HG02798 (cell line): ENCODE measurements at regions not wholly inside any gene's neighbourhood (a gene's known extent, or its start where the extent isn't known, plus 50 kb on each side); places are given as distances from the start of the nearest gene placed in this dataset.

Source experiments
- ATAC-seq: cut with Tn5 transposase; IDR thresholded peaks from one replicate; pipeline ENCODE4 v1.9.1; 2021; ENCODE audit warnings: mild to moderate bottlenecking; ENCODE audit not compliant: unreplicated experiment, poor library complexity

DNA sequence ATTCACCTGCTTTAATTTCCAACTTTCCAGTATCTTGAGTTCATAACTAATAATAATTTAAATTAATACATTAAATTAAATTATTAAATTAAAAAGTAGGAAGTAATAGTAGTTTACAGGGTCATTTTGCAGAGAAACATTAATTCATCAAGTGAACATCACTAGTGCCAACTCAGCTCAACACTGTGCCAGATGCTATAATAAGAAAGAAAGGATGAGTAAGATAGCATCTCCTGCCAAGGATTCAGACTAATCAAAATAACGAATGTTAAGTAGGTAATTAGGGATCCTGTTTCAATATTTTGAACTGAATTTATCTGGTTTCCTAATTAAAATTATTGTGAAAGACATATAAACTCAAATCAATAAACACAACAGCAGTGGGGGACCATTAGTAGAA lies 596.7 kb downstream of the SLC6A15 start:
- ATAC-seq, result no peak

DNA sequence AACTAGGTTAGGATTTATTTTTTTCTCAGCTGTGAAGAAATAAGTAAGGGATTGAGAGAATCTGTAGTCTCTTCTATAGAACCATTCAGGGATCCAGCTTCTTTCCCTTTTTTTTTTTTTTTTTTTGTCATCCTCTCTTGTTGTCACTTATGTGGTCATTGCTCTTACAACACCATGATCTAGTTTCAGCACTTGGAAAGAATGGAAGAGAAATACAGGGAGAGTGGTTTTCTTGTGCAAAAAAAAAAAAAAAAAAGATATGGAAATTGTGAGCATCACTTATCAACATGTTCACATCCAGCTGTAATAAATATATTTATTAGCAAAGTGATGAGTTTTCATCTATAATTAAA lies 599.3 kb downstream of the SLC6A15 start:
- no peak for ATAC-seq

DNA sequence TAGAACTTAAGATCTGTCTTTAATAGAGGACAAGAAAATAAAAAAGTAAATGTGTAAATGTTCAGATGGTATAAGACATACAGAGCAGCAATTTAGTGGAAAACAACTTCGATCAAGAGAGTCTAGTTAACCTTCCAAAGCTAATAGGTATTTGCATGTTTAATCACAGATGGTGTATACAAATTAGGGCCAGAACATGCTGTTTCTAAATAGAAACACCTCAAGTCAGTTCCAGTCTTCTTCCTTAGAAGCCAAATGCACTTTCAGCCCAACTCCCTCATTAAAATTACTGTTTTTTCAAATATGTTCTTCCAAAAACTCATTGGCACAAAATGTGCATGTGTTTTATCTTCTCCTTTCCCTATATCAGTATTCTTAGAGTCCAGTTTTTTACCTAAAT lies 604.4 kb downstream of the SLC6A15 start:
- no peak for ATAC-seq

DNA sequence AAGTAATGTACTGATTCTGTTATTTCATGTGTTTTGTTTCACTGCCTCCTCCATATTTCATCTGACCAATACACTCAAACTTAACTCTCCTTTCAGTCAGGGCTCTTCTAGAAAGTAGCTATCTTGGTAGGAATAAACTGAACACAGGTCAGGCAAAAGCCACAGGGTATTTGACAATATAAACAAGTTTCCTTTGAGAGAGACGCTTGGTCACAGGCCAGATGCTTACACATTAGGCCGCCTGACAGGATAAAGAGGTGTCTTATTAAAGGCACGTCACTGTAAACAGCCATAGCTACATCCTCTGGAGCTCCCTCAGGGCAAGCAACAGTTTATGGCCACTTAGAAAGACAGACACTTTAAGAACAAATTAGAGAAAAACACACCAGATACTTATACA lies 607.5 kb downstream of the SLC6A15 start:
- no peak for ATAC-seq

DNA sequence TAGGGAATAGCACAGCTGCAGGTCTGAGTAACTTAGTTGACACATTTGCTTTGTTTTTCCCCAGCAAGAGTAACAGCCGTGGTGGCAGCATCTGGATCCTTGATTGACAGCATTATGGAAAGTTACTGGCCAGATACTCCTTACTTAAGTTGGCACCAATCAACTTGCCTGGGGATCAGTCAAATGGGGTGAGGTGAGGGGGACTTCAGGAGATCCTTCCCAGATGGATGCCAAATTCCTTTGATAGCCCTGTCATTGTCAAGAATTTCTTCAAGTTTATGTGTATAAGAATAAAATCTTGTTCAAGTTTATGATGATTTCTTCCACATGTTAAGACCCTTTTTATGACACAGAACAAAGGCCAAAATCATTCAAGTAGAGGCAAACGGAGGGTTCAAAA lies 618.4 kb downstream of the SLC6A15 start:
- no peak for ATAC-seq

DNA sequence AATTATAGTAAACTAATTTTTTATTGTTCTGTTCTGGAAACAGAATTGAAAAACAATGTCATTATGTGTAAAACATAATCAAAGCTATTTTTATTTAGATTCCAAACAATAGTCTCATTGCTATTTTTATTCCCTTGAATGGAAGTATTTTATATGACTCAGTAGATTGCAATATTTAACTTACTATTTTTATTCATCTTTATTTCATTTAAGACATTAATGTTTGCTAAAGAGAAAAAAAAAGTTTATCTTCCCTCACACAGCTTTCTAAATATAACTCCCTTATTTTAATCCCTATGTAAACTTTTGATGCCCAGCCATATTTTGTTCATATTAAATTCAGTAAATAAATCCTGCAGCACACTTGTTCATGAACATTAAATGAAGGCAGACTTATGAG lies 622.4 kb downstream of the SLC6A15 start:
- no peak for ATAC-seq

DNA sequence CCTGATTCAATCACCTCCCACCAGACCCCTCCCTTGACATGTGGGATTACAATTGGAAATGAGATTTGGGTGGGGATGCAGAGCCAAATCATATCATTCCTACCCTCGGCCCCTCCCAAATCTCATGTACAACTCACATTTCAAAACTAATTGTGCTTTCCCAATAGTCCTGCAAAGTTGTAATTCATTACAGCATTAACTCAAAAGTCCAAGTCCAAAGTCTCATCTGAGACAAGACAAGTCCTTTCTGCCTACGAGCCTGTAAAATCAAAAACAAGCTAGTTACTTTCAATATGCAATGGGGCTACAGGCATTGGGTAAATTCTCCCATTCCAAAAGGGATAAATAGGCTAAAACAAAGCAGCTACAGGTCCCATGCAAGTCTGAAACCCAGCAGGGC lies 634.6 kb downstream of the SLC6A15 start:
- ATAC-seq, result no peak

DNA sequence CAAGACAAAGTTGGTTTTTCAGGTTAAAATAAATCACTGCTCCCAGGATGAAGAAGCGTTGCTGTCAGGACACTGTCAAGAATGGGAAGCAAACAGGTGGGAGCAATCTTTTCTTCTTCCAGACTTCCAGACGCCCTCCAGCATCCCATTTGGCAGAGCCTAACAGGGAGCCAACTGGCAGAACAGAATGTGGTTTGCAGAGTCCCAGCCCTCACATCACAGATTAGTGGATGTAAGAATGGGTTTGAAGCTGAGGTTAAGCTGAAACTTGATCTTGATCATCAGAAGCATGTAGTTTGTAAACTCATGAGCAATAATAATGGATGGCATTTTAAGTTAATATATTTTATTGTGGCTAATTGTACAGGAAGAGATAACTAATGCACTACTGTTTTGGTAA lies 636.4 kb downstream of the SLC6A15 start:
- no peak for ATAC-seq

DNA sequence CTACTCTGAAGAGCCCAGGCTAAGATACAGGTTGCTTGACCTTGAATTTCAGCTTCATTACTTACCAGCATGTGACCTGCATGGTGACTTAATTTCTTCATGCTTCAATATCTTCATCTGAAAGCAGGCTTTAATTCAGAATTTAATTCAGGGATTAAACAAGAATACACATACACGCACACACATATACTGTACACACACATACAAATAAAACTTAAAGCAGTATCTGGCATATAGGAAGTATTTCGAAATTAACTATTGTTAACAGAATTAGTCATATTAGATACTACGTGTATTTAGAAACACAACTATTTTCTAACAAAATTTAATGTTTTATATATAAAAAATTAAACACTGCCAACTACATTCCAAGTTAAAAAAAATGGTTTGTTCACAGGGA lies 640.3 kb downstream of the SLC6A15 start:
- ATAC-seq, result no peak

DNA sequence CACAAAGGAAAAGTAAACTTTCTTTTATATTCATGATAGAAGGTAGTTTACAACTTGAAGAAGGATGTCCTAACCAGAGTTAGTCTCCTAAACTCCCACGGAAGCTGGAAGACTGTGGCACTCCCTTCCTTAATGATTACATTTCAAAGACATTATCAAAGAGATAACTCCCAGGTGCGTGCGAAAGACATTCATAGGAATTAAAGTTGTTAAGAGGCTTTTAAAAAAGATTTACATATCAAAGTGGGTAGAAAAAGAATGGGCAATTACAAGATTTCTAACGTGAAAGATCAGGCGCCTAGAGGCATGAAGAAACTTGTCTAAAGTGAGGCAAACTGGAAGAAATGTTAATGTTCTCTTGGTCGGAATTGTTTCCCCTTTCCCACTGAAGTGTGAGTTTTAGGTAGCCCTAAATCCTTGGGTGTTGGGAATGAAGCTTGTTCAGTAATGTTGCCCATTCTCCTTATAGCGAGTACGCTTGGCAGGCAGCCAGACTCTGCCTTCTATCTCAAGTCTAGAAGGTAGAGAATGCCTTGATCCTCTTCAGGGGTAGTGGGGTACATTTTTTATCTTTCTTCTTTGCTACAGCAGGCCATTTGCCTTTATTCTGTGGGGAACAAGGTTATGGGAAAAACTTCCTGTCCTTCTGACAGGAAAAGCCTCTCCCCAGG lies 642.0 kb downstream of the SLC6A15 start:
- ATAC-seq, result no peak

DNA sequence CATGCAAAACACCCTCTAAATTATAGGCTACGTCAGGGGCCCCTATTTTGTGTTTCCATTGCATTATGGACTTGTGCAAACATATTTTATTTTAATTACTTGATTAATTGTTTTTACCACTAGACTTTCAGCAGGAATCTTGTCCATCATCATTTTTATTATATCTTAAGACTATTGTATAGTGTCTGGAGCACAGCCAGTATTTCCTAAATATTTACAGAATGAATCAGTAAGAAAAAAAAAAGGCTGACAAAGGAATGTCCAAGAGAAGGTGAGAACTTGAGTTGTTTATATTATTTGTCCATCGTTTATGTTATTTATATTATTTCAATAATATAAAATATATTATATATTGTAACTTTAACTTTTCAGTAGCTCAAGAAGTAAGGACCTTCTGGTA lies 664.7 kb downstream of the SLC6A15 start:
- no peak for ATAC-seq

DNA sequence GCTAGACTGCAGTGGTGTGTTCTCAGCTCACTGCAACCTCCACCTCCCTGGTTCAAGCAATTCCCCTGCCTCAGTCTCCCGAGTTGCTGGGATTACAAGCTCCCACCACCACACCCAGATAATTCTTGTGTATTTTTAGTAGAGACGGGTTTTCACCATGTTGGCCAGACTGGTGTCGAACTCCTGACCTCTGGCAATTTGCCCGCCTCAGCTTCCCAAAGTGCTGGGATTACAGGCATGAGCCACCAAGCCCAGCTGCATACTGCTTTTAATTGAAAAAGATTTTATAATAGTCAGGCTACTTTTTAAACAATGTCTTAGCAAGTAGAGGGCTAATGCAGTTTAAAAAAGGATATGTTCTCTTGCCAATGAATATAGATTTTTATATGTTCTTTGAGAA lies 668.9 kb downstream of the SLC6A15 start:
- no peak for ATAC-seq

DNA sequence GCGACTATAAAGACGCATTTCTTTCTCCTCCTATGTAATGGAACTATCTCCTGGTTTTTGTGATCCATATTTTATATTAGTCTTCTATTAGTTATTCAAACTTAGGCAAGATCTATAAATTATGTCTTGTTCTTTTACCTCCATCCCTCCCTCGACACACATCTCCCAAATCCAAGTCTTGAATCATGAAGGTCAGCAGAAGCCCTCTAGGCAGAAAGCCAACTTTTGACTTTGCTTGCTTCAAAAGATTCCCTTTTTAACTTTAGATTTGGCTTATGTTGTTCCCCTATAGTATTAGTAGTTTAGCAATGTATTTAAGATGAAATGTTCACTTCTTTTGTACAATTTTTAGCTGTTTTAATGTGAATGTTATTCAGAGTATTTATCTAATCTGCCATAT lies 689.8 kb downstream of the SLC6A15 start:
- ATAC-seq, result no peak

DNA sequence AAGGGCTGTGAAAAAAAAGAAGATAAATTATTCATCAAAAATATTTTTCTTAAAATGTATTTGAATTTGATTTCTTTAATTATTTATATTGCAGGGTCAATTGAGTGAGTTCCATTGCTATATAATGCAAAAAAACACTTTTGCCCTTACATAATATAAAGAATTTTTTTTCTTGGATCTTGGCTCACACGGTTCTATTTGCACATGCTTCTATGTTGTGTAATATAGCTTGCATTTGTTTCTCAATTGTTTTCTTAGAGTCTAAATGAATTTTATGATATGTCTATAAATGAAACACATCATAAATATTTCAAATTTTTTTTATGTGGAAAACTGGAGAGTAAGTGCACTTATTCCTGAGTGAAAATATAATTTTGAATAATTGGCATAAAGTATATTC lies 694.2 kb downstream of the SLC6A15 start:
- no peak for ATAC-seq

DNA sequence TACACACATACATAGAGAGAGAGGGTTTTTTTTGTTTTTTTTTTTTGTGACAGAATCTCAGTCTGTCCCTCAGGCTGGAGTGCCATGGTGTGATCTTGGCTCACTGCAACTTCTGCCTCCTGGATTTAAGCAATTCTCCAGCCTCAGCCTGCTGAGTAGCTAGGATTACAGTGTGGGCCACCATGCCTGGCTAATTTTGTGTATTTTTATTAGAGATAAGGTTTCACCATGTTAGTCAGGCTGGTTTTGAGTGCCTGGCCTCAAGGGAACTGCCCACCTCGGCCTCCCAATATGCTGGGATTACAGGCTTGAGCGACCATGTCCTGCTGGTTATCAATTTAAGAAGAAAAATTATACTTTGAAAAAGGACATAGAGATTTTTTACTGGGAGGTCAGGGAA lies 710.6 kb downstream of the SLC6A15 start:
- ATAC-seq, result no peak

DNA sequence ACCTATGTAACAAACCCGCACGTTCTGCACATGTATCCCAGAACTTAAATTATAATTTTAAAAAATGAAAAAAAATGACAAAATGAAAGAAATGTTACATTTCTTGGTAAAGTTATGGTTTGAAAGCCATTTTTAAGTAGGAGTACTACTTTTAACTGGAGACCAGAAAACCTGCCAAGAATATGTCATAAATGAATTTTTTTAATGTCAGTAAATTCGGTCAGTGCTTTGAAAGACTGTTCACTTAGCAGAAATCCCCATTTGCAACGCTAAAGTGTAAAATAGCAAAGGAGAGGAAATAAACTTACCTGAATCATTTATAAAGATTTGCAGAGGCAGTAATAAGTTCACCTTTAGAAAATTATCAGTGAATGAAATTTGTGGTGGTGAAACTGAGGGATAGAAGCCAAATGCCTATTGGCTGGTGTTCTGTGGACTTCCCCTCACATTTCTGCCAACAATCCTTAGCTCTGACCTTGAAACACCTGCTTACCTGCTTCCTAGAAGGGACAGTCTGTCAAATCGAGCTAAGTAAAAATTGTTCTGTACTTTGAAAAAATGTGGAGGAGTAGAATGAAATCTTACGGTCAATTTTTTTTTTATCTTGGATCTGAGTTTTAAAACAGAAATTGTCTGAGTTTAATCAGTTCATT lies 714.2 kb downstream of the SLC6A15 start:
- no peak for ATAC-seq

DNA sequence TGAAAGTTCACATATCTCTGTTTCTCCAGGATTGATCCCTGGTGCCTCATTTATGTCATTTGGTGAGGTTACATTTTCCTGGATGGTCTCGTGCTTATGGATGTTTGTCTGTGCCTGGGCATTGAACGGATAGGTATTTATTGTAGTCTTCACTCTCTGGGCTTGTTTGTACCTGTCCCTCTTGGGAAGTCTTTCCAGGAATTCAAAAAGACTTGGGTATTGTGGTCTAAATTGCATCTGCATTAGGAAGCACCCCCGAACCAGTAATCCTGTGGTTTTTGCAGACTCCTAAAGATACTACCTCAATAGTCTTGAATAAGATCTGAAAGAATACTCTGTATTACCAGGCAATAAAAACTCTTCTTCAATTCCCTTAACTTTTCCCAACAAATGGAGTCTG lies 720.8 kb downstream of the SLC6A15 start:
- no peak for ATAC-seq

DNA sequence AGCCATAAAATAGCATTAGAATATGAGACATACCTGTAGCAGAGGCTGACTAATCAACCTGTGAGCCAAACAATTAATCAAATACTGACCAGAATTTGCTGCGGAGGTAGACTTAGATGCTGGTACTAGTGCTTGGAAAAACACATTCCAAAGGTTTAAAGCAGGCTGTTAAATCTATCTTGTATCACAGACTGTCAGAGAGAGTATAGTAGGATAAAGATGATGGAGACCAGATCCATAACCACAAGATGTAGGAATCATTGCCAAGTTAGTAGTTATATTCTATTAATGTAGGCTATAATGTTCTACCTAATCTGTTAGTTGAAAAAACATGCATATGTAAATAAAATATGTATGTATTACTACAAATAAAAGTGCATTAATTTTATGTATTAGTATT lies 726.2 kb downstream of the SLC6A15 start:
- no peak for ATAC-seq

DNA sequence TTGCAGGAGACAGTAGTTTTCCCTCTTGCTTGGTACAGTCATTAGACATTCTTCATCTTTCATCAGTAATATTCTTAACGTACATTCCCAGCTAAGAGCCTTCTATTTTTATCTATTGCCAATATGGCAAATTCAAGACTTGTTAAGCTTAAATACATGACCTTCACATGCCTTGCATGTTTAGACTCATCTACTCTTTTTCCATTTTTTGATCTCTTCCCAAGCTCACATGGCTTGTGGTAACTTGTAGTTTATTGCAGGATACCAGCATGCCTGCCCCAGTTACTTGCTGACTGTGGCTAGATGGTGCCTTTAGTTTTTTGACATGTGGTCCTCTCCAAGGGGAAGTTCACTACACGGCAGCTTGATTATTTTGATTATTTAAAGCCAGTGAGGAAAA lies 729.0 kb downstream of the SLC6A15 start:
- ATAC-seq, result no peak

DNA sequence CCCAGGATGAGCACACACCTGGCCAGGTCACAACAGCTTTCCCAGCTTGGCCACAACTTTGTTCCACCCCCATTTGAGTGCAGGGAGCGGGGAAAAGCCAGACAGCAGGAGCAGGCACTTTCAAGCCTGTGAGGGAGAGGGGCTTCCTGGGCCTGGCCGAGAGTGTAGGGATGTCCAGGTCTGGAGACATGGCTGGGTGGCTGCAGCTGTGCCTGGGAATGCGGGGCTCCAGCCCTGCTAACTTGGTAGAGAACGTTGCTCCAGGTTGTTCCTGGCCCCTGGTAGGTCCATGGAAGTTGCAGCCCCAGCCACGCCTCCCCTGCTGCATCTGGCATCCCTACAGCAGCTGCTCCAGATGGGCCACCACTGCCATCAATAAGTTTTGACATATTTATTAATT lies 738.5 kb downstream of the SLC6A15 start:
- ATAC-seq, result no peak

DNA sequence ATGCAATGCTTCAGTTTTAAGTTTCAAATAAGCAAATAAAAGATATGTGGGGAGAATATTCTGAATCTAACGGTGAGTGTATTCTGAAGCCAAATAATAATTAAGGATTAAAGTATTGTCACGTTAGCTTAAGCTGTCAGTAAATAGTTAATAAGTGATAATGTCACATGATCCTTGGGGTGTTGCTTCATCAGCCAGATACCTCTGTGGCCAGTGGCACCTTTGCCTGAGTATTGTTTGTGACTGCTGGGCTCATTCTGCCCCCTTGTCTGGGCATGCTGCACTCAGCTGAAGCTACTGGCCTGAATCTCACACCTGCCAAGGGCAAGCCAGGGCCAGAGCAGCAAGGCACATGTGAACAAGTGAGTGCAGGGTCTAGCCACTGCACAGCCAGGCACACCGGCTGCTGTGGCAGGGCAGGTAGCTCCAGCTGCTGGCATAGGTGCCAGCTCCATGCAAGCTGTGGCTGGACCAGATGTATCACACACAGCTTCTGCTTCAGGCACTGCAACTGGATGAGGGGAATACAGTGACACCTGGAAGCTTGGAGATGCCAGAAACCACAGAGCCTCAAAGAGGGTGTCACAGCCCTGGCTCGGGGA lies 739.7 kb downstream of the SLC6A15 start:
- no peak for ATAC-seq

DNA sequence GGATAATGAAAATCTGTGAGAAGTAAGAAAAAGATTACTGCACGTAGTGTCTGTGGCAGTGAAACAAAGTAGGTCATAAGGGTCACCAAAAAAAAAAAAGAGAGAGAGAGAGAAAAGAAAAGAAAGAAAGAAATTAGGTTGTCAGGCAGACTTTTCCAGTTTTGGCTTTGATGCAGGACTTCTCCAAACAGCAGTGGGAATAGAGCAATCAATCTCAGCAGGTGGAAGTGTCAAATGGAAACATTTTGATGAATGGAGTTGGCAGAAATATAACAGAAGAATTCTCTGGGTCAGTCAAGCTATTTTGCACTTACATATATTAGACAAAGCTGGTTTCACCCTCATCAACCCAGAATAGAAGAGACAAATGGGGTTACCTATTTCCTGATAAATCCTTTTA lies 745.8 kb downstream of the SLC6A15 start:
- no peak for ATAC-seq
